A549 (cell line): ENCODE measurements at regions not wholly inside any gene's neighbourhood (a gene's known extent, or its start where the extent isn't known, plus 50 kb on each side); places are given as distances from the start of the nearest gene placed in this dataset.

Experiments
- ATAC-seq, 2 experiments: fragments of 200-7000 bp in 1 of 2; fragments of >200 bp in 1 of 2; cut with Nextera tagmentation in 1 of 2; cut with Tn5 transposase in 1 of 2; 3 replicates each; pipeline versions ENCODE4 v1.8.0 to v1.9.1; 2018 to 2020; ENCODE audit warnings: mild to moderate bottlenecking in 1 of 2, moderate library complexity in 1 of 2
- CTCF ChIA-PET: fragments of 300-600 bp; sonication (Branson Sonifier 250); formaldehyde crosslinking; extraction: SDS; loops from one replicate; lab custom pipeline; 2021; ENCODE audit warnings: antibody characterized with exemption, inconsistent platforms; lab: Yijun Ruan, JAX
- POLR2A ChIA-PET: fragments of 350-600 bp; formaldehyde crosslinking; extraction: SDS; loops from one replicate; lab custom pipeline; 2021; ENCODE audit warnings: antibody characterized with exemption, inconsistent platforms; lab: Yijun Ruan, JAX
- DNase-seq, 2 experiments: peaks; one replicate each; pipeline versions ENCODE4 v3.0.0 to v3.0.0-alpha.2; 2011 to 2016; ENCODE audit warnings: low read depth in 1 of 2, low spot score in 1 of 2
- FAIRE-seq: peaks from 2 replicates; lab custom pipeline; 2011; peaks lifted over from hg19 to GRCh38; lab: Jason Lieb, UNC
- H3K27ac ChIP-seq, 2 experiments: fragments of >200 bp; sonication (Bioruptor Twin); formaldehyde crosslinking; 3 replicates each; pipeline ENCODE4 v1.5.1; 2016 to 2017
- H3K4me1 ChIP-seq: fragments of >200 bp; sonication (Bioruptor Twin); formaldehyde crosslinking; 3 replicates; pipeline ENCODE4 v1.6.1; 2016
- H3K4me2 ChIP-seq: fragments of >200 bp; sonication (Bioruptor Twin); formaldehyde crosslinking; 3 replicates; pipeline ENCODE4 v1.6.1; 2016
- H3K4me3 ChIP-seq: fragments of >200 bp; sonication (Bioruptor Twin); formaldehyde crosslinking; 3 replicates; pipeline ENCODE4 v1.5.1; 2016
- H3K9me3 ChIP-seq: fragments of >200 bp; sonication (Bioruptor Twin); formaldehyde crosslinking; 3 replicates; pipeline ENCODE4 v1.6.1; 2016
- ATOH8 ChIP-seq: fragments of 250-450 bp; sonication (Bioruptor Pico); IDR thresholded peaks from 2 replicates; pipeline ENCODE4 v1.5.0; 2020; ENCODE audit warnings: low read depth, mild to moderate bottlenecking, moderate library complexity
- BCL3 ChIP-seq: fragments of >200 bp; sonication (Bioruptor Twin); formaldehyde crosslinking; IDR thresholded peaks from 3 replicates; pipeline ENCODE4 v1.6.1; 2016
- BHLHE40 ChIP-seq: IDR thresholded peaks from 2 replicates; pipeline ENCODE4 v1.6.1; 2012; ENCODE audit warnings: low read depth, low read length, inconsistent platforms
- CTCF ChIP-seq: fragments of >200 bp; sonication (Bioruptor Twin); formaldehyde crosslinking; IDR thresholded peaks from 3 replicates; pipeline ENCODE4 v1.5.1; 2016
- ESRRA ChIP-seq: fragments of 150-350 bp; IDR thresholded peaks from 2 replicates; pipeline ENCODE4 v1.6.1; 2014; ENCODE audit warnings: mild to moderate bottlenecking, low read length, borderline replicate concordance
- FOXS1 ChIP-seq: fragments of 250-450 bp; sonication (Bioruptor Pico); IDR thresholded peaks from 2 replicates; pipeline ENCODE4 v1.5.0; 2020; ENCODE audit warnings: mild to moderate bottlenecking, moderate library complexity
- HMGXB4 ChIP-seq: fragments of 250-450 bp; sonication (Bioruptor Pico); IDR thresholded peaks from 2 replicates; pipeline ENCODE4 v1.5.0; 2021; ENCODE audit warnings: mild to moderate bottlenecking, moderate library complexity, borderline replicate concordance
- HOXA7 ChIP-seq: fragments of 250-450 bp; sonication (Bioruptor Pico); IDR thresholded peaks from 2 replicates; pipeline ENCODE4 v1.5.0; 2020; ENCODE audit warnings: mild to moderate bottlenecking, moderate library complexity
- MAZ ChIP-seq: fragments of 150-350 bp; IDR thresholded peaks from 2 replicates; pipeline ENCODE4 v1.6.1; 2014; ENCODE audit warnings: antibody characterized with exemption, low read depth, low read length, borderline replicate concordance
- NFE2L2 ChIP-seq: fragments of 150-350 bp; conservative IDR thresholded peaks from 2 replicates; pipeline ENCODE4 v1.6.1; 2014; ENCODE audit warnings: low read length
- NPAS2 ChIP-seq: fragments of 250-450 bp; sonication (Bioruptor Pico); IDR thresholded peaks from 2 replicates; pipeline ENCODE4 v1.8.0; 2022; ENCODE audit warnings: mild to moderate bottlenecking, moderate library complexity, borderline replicate concordance
- PHF8 ChIP-seq: fragments of 200-600 bp; sonication (generic); IDR thresholded peaks from 2 replicates; pipeline ENCODE4 v1.6.1; 2016; ENCODE audit warnings: low read depth, mild to moderate bottlenecking, antibody characterized with exemption, moderate library complexity, borderline replicate concordance
- POLR2AphosphoS2 ChIP-seq: conservative IDR thresholded peaks from 2 replicates; pipeline ENCODE4 v1.6.1; 2012; ENCODE audit warnings: low read length, improper control_type of control experiment, inconsistent platforms
- RAD21 ChIP-seq, 2 experiments: fragments of >200 bp in 1 of 2; sonication (Bioruptor Twin) in 1 of 2; formaldehyde crosslinking in 1 of 2; IDR thresholded peaks in 1 of 2; conservative IDR thresholded peaks in 1 of 2; 2 replicates in 1 of 2; 3 replicates in 1 of 2; pipeline ENCODE4 v1.6.1; 2012 to 2018; ENCODE audit warnings: inconsistent platforms in 1 of 2
- RCOR1 ChIP-seq: fragments of 150-350 bp; IDR thresholded peaks from 2 replicates; pipeline ENCODE4 v1.6.1; 2014; ENCODE audit warnings: antibody characterized with exemption, low read length, low read depth
- RNF2 ChIP-seq: fragments of 200-600 bp; sonication (generic); IDR thresholded peaks from 2 replicates; pipeline ENCODE4 v1.6.1; 2016; ENCODE audit warnings: low read depth, mild to moderate bottlenecking, antibody characterized with exemption, moderate library complexity, borderline replicate concordance
- SMC3 ChIP-seq: fragments of >200 bp; sonication (Bioruptor Twin); formaldehyde crosslinking; IDR thresholded peaks from 3 replicates; pipeline ENCODE4 v1.6.1; 2018; ENCODE audit warnings: inconsistent platforms
- SREBF2 ChIP-seq: fragments of 450-650 bp; IDR thresholded peaks from 2 replicates; pipeline ENCODE4 v1.6.1; 2014; ENCODE audit warnings: mild to moderate bottlenecking, moderate library complexity
- TFCP2L1 ChIP-seq: fragments of 250-450 bp; sonication (Bioruptor Pico); IDR thresholded peaks from 2 replicates; pipeline ENCODE4 v1.5.0; 2021; ENCODE audit warnings: mild to moderate bottlenecking
- TP53 ChIP-seq: fragments of 250-450 bp; sonication (Bioruptor Pico); IDR thresholded peaks from 2 replicates; pipeline ENCODE4 v1.5.0; 2021; ENCODE audit warnings: mild to moderate bottlenecking, moderate library complexity
- ZC3H11A ChIP-seq: fragments of 450-650 bp; IDR thresholded peaks from 2 replicates; pipeline ENCODE4 v1.6.1; 2014; ENCODE audit warnings: antibody characterized with exemption, mild to moderate bottlenecking
- ZFP36 ChIP-seq: fragments of 450-650 bp; IDR thresholded peaks from 2 replicates; pipeline ENCODE4 v1.6.1; 2014; ENCODE audit warnings: borderline replicate concordance; ENCODE audit not compliant: partially characterized antibody
- ZNF302 ChIP-seq: fragments of 250-450 bp; sonication (Bioruptor Pico); IDR thresholded peaks from 2 replicates; pipeline ENCODE4 v1.9.0; 2021; ENCODE audit warnings: inconsistent platforms, mild to moderate bottlenecking, moderate library complexity
- WGBS: methylation state at CpG from one replicate; pipeline ENCODE4 v1.1.6; 2017; ENCODE audit errors: missing lambda C conversion rate; 5-methylcytosine and 5-hydroxymethylcytosine counted together

GRCh38 chr11:95705485-95706124 is 84.0 kb downstream of the FAM76B start (continued):
- no peak for TF ChIP-seq HOXA7 (CRISPR knock-in tag)
- TF ChIP-seq CTCF: peak; percentile 67
- no peak for TF ChIP-seq ZNF302 (CRISPR knock-in tag)

- Histone ChIP-seq H3K4me2 (no peak overlapping the region), H3K4me3 (no peak overlapping the region), H3K9me3 (no peaks in the 10 kb centered on the region), H3K4me1 (no peaks in the 10 kb centered on the region), H3K27ac (no peak overlapping the region)
- no peak for ATAC-seq
- ChIA-PET POLR2A (no interaction called here), CTCF (interaction anchor here (0.6 to 11.9 kb wide), 28 partner anchors 10 to 1082 kb away, joined by 3 to 174 read pairs (median 4); no protein-coding TSS in a partner anchor)
- WGBS: 33% methylated on average over 3 of the region's 3 CpGs
- FAIRE-seq: no peak
- no peak for TF ChIP-seq ZFP36
- TF ChIP-seq NPAS2 (CRISPR knock-in tag): no peak
- TF ChIP-seq HMGXB4 (CRISPR knock-in tag): no peak
- TF ChIP-seq RCOR1: no peak
- TF ChIP-seq NFE2L2: no peak
- no peak for TF ChIP-seq HOXA7 (CRISPR knock-in tag)
- no peak for TF ChIP-seq FOXS1 (CRISPR knock-in tag)
- TF ChIP-seq SREBF2: no peak
- no peak for TF ChIP-seq SMC3
- no peak for TF ChIP-seq RNF2
- TF ChIP-seq CTCF: no peak
- TF ChIP-seq BHLHE40: no peak
- no peak for DNase-seq
These were observed 84.7 kb downstream of the FAM76B start for GRCh38 chr11:95704865-95705264.

- DNase-seq: no peak
- FAIRE-seq: no peak
- Histone ChIP-seq H3K9me3 (no peaks in the 10 kb centered on the region), H3K27ac (no peak overlapping the region), H3K4me1 (no peaks in the 10 kb centered on the region), H3K4me3 (no peak overlapping the region), H3K4me2 (no peak overlapping the region)
- CTCF ChIA-PET: interaction anchor here (11.9 kb wide), 1 partner anchor 550 kb away, joined by 174 read pairs; no protein-coding TSS in a partner anchor
- WGBS: 41% methylated on average over 3 of the region's 3 CpGs
- POLR2A ChIA-PET: no interaction called here
- ATAC-seq: no peak
- TF ChIP-seq RAD21 (conservative IDR thresholded peaks at IDR 0.05 in 1 of 2, IDR thresholded peaks at IDR 0.05 in 1 of 2): no peak
- no peak for TF ChIP-seq PHF8
- no peak for TF ChIP-seq POLR2AphosphoS2
- TF ChIP-seq NPAS2 (CRISPR knock-in tag): no peak
- no peak for TF ChIP-seq MAZ
- TF ChIP-seq ESRRA: no peak
- no peak for TF ChIP-seq BCL3
- no peak for TF ChIP-seq ZC3H11A
- TF ChIP-seq TP53 (CRISPR knock-in tag): no peak
- no peak for TF ChIP-seq TFCP2L1 (CRISPR knock-in tag)
- no peak for TF ChIP-seq ATOH8 (CRISPR knock-in tag)
These were observed 86.5 kb downstream of the FAM76B start for GRCh38 chr11:95703049-95703448.
